Astrocyte (in vitro differentiated cells and primary cell): ENCODE measurements at regions not wholly inside any gene's neighbourhood (a gene's known extent, or its start where the extent isn't known, plus 50 kb on each side); places are given as distances from the start of the nearest gene placed in this dataset.

ENCODE experiments used
- EZH2 ChIP-seq: IDR thresholded peaks from 2 replicates; pipeline ENCODE4 v1.6.1; 2012; ENCODE audit warnings: mild to moderate bottlenecking, low read length, inconsistent platforms; ENCODE audit not compliant: insufficient read depth
- TF ChIP-seq, protein P1 (sequence below): IDR thresholded peaks from 2 replicates; pipeline ENCODE4 v1.5.1; 2011; ENCODE audit warnings: low read depth, mild to moderate bottlenecking, inconsistent platforms, low read length, moderate library complexity; ENCODE audit not compliant: insufficient read depth

DNA sequence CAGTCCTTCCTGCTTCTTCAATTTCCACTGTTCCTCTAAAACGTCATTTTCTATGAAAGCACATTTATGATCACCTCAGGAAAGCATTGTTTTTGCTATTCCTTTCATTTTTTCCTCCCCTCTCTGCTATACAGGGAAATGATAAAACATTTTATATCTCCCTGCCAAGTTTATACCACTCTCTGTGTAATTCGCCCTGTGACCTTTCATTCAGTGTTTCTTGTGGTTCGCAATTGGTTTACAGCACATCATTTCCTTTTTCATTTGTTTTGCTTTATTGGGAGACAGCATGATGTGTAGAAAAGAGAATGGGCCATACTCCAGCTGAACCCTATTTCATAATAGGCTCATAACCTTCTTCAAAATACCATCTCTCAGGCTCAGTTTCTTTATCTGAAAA is 99.9 kb upstream of the RAPGEF2 start:
- TF ChIP-seq, protein P1, sequence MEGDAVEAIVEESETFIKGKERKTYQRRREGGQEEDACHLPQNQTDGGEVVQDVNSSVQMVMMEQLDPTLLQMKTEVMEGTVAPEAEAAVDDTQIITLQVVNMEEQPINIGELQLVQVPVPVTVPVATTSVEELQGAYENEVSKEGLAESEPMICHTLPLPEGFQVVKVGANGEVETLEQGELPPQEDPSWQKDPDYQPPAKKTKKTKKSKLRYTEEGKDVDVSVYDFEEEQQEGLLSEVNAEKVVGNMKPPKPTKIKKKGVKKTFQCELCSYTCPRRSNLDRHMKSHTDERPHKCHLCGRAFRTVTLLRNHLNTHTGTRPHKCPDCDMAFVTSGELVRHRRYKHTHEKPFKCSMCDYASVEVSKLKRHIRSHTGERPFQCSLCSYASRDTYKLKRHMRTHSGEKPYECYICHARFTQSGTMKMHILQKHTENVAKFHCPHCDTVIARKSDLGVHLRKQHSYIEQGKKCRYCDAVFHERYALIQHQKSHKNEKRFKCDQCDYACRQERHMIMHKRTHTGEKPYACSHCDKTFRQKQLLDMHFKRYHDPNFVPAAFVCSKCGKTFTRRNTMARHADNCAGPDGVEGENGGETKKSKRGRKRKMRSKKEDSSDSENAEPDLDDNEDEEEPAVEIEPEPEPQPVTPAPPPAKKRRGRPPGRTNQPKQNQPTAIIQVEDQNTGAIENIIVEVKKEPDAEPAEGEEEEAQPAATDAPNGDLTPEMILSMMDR: no peak
- no peak for TF ChIP-seq EZH2
